ENCODE measurements at regions not wholly inside any gene's neighbourhood (a gene's known extent, or its start where the extent isn't known, plus 50 kb on each side); places are given as distances from the start of the nearest gene placed in this dataset.

DNA sequence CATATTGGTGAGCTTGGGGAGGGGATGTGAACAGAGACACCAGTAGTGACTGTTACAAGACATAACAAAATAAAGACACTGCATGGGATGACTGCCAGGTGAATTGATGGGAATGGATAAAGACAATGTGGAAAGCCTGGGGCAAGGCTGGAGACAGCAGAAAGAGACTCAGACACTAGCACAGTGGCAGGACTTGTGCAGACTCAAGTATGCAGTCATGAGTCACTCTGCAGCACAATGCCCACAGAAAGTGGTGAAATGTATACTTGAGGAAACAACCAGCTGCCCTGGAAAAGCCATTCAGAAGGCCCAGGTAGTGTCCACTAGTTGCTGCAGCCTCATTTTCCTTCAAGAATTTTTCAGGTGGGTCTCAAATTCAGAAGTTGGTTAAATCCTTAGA is 452.3 kb downstream of the MID1IP1 start:
- Histone ChIP-seq H3K36me3 (ENCODE audit: insufficient read depth, low read length) (no peaks in the 10 kb centered on the region), H3K27me3 (ENCODE audit: insufficient read depth, low read length) (no peaks in the 10 kb centered on the region), H4K20me1 (ENCODE audit: insufficient read depth, low read length) (no peaks in the 10 kb centered on the region), H3K79me2 (ENCODE audit: insufficient read depth, low read length) (no peaks in the 10 kb centered on the region), H3K4me1 (ENCODE audit: insufficient read depth, low read length, severe bottlenecking) (no peaks in the 10 kb centered on the region), H2AFZ (ENCODE audit: low read length) (no peak overlapping the region), H3K4me3 (ENCODE audit: low read depth, low read length, poor library complexity, severe bottlenecking) (no peak overlapping the region), H3K4me2 (ENCODE audit: low read length) (no peak overlapping the region), H3K9me2 (ENCODE audit: low read depth, low read length) (no peaks in the 10 kb centered on the region), H3K9me3 (ENCODE audit: low read length) (no peaks in the 10 kb centered on the region), H3K9ac (ENCODE audit: low read length) (no peak overlapping the region), H3F3A (ENCODE audit: insufficient read depth, low read length) (no peaks in the 10 kb centered on the region), H3K27ac (ENCODE audit: low read depth, low read length, poor library complexity, severe bottlenecking) (no peak overlapping the region)
- TF ChIP-seq EZH2 (IDR thresholded peaks at IDR 0.05; ENCODE audit: borderline replicate concordance, low read length) = no peak
- TF ChIP-seq, protein P1, sequence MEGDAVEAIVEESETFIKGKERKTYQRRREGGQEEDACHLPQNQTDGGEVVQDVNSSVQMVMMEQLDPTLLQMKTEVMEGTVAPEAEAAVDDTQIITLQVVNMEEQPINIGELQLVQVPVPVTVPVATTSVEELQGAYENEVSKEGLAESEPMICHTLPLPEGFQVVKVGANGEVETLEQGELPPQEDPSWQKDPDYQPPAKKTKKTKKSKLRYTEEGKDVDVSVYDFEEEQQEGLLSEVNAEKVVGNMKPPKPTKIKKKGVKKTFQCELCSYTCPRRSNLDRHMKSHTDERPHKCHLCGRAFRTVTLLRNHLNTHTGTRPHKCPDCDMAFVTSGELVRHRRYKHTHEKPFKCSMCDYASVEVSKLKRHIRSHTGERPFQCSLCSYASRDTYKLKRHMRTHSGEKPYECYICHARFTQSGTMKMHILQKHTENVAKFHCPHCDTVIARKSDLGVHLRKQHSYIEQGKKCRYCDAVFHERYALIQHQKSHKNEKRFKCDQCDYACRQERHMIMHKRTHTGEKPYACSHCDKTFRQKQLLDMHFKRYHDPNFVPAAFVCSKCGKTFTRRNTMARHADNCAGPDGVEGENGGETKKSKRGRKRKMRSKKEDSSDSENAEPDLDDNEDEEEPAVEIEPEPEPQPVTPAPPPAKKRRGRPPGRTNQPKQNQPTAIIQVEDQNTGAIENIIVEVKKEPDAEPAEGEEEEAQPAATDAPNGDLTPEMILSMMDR (IDR thresholded peaks at IDR 0.05; ENCODE audit: low read length) = no peak

DNA sequence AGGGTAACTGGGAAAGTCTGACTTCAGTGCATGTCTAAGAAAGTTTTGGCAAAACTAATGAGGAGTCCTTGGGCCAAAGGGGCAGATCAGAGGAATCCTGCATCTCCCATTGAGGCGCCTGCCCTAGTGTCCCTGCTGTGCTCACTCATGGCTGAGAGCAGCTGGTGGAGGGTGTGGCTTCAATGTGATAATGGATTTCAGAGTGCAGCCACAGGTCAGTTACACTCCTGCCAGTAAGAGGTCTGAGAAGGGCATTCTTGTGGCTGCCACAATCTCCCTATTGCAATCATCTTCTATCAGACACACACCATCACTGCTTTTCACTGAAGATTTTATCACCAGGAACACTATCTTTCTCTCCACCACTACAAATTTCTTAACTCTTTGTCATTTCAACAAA is 457.1 kb downstream of the MID1IP1 start:
- H3K79me2 ChIP-seq (ENCODE audit: insufficient read depth, low read length) = no peaks in the 10 kb centered on the region
- H3K9me3 ChIP-seq (ENCODE audit: low read length) = no peaks in the 10 kb centered on the region
- no peaks in the 10 kb centered on the region for H4K20me1 ChIP-seq (ENCODE audit: insufficient read depth, low read length)
- no peak overlapping the region for H2AFZ ChIP-seq (ENCODE audit: low read length)
- no peaks in the 10 kb centered on the region for H3K4me1 ChIP-seq (ENCODE audit: insufficient read depth, low read length, severe bottlenecking)
- H3K36me3 ChIP-seq (ENCODE audit: insufficient read depth, low read length) = no peaks in the 10 kb centered on the region
- H3K4me3 ChIP-seq (ENCODE audit: low read depth, low read length, poor library complexity, severe bottlenecking) = no peak overlapping the region
- no peaks in the 10 kb centered on the region for H3K27me3 ChIP-seq (ENCODE audit: insufficient read depth, low read length)
- H3K4me2 ChIP-seq (ENCODE audit: low read length) = no peak overlapping the region
- H3K9ac ChIP-seq (ENCODE audit: low read length) = no peak overlapping the region
- TF ChIP-seq, protein P1 (IDR thresholded peaks at IDR 0.05; ENCODE audit: low read length) = no peak
- no peak for TF ChIP-seq EZH2 (IDR thresholded peaks at IDR 0.05; ENCODE audit: borderline replicate concordance, low read length)
- no peaks in the 10 kb centered on the region for H3K9me2 ChIP-seq (ENCODE audit: low read depth, low read length)
- H3F3A ChIP-seq (ENCODE audit: insufficient read depth, low read length) = no peaks in the 10 kb centered on the region
- H3K27ac ChIP-seq (ENCODE audit: low read depth, low read length, poor library complexity, severe bottlenecking) = no peak overlapping the region

DNA sequence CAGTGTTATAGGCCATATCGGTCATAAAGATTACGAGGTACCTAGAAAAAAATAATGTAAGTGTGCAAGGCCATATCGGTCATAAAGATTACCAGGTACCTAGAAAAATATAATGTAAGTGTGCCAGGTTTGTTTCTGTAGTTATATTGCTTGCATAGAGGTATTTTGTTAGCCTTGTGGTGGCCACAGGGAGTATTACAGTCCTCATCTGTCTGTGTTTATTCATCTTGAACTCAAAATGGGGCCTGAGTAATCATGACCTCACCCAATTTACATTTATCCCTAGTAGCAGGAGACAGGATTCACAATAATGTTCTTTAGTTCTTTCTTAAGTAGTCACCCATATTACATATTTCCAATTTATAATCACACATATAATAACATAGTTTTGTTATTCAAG is 459.7 kb downstream of the MID1IP1 start:
- Histone ChIP-seq H2AFZ (ENCODE audit: low read length) (no peak overlapping the region), H3K4me1 (ENCODE audit: insufficient read depth, low read length, severe bottlenecking) (no peaks in the 10 kb centered on the region), H3K4me3 (ENCODE audit: low read depth, low read length, poor library complexity, severe bottlenecking) (no peak overlapping the region), H3K79me2 (ENCODE audit: insufficient read depth, low read length) (no peaks in the 10 kb centered on the region), H3K4me2 (ENCODE audit: low read length) (no peak overlapping the region), H3K9ac (ENCODE audit: low read length) (no peak overlapping the region), H3K9me3 (ENCODE audit: low read length) (no peaks in the 10 kb centered on the region), H3K9me2 (ENCODE audit: low read depth, low read length) (no peaks in the 10 kb centered on the region), H3K36me3 (ENCODE audit: insufficient read depth, low read length) (no peaks in the 10 kb centered on the region), H3K27me3 (ENCODE audit: insufficient read depth, low read length) (no peaks in the 10 kb centered on the region), H3K27ac (ENCODE audit: low read depth, low read length, poor library complexity, severe bottlenecking) (no peak overlapping the region), H3F3A (ENCODE audit: insufficient read depth, low read length) (no peaks in the 10 kb centered on the region), H4K20me1 (ENCODE audit: insufficient read depth, low read length) (no peaks in the 10 kb centered on the region)
- TF ChIP-seq EZH2 (IDR thresholded peaks at IDR 0.05; ENCODE audit: borderline replicate concordance, low read length) = no peak
- TF ChIP-seq, protein P1 (IDR thresholded peaks at IDR 0.05; ENCODE audit: low read length) = no peak
